Stimulated activated CD4-positive, alpha-beta T cell treated with anti-CD3 and anti-CD28 coated beads, Interleukin-4, amount 100 ng/mL, for 1 hour (primary cell): ENCODE measurements at regions not wholly inside any gene's neighbourhood (a gene's known extent, or its start where the extent isn't known, plus 50 kb on each side); places are given as distances from the start of the nearest gene placed in this dataset.

Source experiments
- DNase-seq: peaks from one replicate; pipeline ENCODE4 v3.0.0-alpha.2; 2020

GRCh38 chr5:14090755-14091154 lies 52.4 kb upstream of the TRIO start:
- no peak for DNase-seq

- DNase-seq: no peak
Measured at GRCh38 chr5:14090290-14090689, 52.9 kb upstream of the TRIO start.

- no peak for DNase-seq
Measured at GRCh38 chr5:14089198-14089597, 53.9 kb upstream of the TRIO start.

- no peak for DNase-seq
Measured at GRCh38 chr5:14086261-14086660, 56.9 kb upstream of the TRIO start.

- no peak for DNase-seq
Measured at GRCh38 chr5:14082973-14083372, 60.2 kb upstream of the TRIO start.

- DNase-seq: no peak
Measured at GRCh38 chr5:14082523-14082922, 60.6 kb upstream of the TRIO start.

GRCh38 chr5:14081791-14082190 lies 61.4 kb upstream of the TRIO start:
- no peak for DNase-seq

- DNase-seq: no peak
Measured at GRCh38 chr5:14078716-14079115, 64.4 kb upstream of the TRIO start.

GRCh38 chr5:14077501-14077900 lies 65.6 kb upstream of the TRIO start:
- DNase-seq: no peak

GRCh38 chr5:14076561-14076960 lies 66.6 kb upstream of the TRIO start:
- no peak for DNase-seq

GRCh38 chr5:14075937-14076336 lies 67.2 kb upstream of the TRIO start:
- DNase-seq: no peak

GRCh38 chr5:14071433-14071832 lies 71.7 kb upstream of the TRIO start:
- no peak for DNase-seq

- DNase-seq: no peak
Measured at GRCh38 chr5:14069021-14069420, 74.1 kb upstream of the TRIO start.

GRCh38 chr5:14068136-14068535 lies 75.0 kb upstream of the TRIO start:
- DNase-seq: no peak

GRCh38 chr5:14066326-14066725 lies 76.8 kb upstream of the TRIO start:
- no peak for DNase-seq

GRCh38 chr5:14064841-14065240 lies 78.3 kb upstream of the TRIO start:
- DNase-seq: no peak

GRCh38 chr5:14063691-14064090 lies 79.5 kb upstream of the TRIO start:
- no peak for DNase-seq

- no peak for DNase-seq
Measured at GRCh38 chr5:14063138-14063537, 80.0 kb upstream of the TRIO start.

GRCh38 chr5:14062178-14062577 lies 81.0 kb upstream of the TRIO start:
- DNase-seq: no peak

GRCh38 chr5:14061106-14061505 lies 82.0 kb upstream of the TRIO start:
- DNase-seq: no peak

- DNase-seq: no peak
Measured at GRCh38 chr5:14060218-14060617, 82.9 kb upstream of the TRIO start.

- DNase-seq: no peak
Measured at GRCh38 chr5:14059810-14060209, 83.3 kb upstream of the TRIO start.

- no peak for DNase-seq
Measured at GRCh38 chr5:14057289-14057688, 85.9 kb upstream of the TRIO start.

- DNase-seq: no peak
Measured at GRCh38 chr5:14056039-14056438, 87.1 kb upstream of the TRIO start.

GRCh38 chr5:14054965-14055963 lies 87.9 kb upstream of the TRIO start:
- DNase-seq: no peak
